ENCODE measurements at regions not wholly inside any gene's neighbourhood (a gene's known extent, or its start where the extent isn't known, plus 50 kb on each side); places are given as distances from the start of the nearest gene placed in this dataset.

DNA sequence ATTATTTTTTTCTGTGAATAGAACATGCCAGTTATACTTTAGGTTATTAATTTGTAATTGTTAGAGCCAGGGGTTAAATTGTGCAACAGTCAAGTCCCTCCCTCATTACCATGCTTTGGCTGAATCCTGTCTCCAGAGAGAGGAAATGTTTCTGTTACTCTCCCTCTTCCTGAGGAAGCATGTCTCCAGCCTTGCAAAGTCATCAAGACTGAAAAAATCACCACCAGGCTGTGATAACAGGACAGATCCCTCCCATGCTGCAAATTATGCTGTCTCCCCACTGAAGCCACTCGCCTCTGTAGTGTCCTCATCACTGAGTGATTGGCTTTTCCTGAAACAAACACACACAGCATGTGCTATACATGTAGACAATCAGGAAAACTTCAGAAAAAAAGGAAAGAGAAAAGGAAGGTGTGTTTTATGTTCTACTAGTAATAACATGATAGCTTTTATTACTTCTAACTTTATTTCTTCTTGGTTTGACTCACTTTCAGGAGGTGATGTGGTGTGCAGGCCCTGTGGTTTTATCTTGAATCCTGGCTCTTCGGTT lies 290.0 kb upstream of the JAG1 start:
- H3K4me3 ChIP-seq (ENCODE audit: low read depth, low read length): no peak overlapping the region
- no peak for DNase-seq (ENCODE audit: low read depth)
- no peak for TF ChIP-seq CTCF (conservative IDR thresholded peaks at IDR 0.05; ENCODE audit: low read depth, low read length)

DNA sequence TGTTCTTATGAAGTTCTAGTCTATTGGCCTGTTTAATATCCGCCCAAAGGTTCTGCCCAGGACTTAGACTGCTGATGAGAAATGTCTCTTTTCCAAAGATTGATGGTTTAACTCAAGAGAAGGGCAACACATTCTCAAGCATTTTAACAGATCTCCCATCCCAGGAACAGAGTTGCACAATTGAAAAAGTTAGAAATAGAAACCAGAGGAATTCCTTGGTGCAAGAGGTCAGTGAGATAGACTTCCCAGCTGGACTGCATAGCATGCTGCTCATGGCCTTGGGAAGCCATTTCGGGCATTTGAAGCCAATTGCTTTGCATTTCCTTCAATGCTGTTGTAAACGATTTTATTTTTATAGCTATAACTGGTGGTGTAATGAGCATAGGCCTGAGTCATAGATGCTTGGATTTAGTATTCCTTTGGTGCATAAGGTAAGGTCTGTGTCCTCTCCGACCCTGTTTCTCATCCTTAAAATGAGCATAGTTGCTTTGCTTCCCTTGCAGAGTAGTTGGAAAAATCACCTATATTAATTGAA lies 292.2 kb upstream of the JAG1 start:
- H3K4me3 ChIP-seq (ENCODE audit: low read depth, low read length): no peak overlapping the region
- no peak for DNase-seq (ENCODE audit: low read depth)
- TF ChIP-seq CTCF (conservative IDR thresholded peaks at IDR 0.05; ENCODE audit: low read depth, low read length): no peak

- DNase-seq (ENCODE audit: low read depth): no peak
- H3K4me3 ChIP-seq (ENCODE audit: low read depth, low read length): no peak overlapping the region
- TF ChIP-seq CTCF (conservative IDR thresholded peaks at IDR 0.05; ENCODE audit: low read depth, low read length): no peak
These were observed 296.3 kb upstream of the JAG1 start for GRCh38 chr20:10970109-10970508.

- H3K4me3 ChIP-seq (ENCODE audit: low read depth, low read length): no peak overlapping the region
- no peak for DNase-seq (ENCODE audit: low read depth)
- TF ChIP-seq CTCF (conservative IDR thresholded peaks at IDR 0.05; ENCODE audit: low read depth, low read length): no peak
These were observed 297.3 kb upstream of the JAG1 start for GRCh38 chr20:10971096-10971495.

DNA sequence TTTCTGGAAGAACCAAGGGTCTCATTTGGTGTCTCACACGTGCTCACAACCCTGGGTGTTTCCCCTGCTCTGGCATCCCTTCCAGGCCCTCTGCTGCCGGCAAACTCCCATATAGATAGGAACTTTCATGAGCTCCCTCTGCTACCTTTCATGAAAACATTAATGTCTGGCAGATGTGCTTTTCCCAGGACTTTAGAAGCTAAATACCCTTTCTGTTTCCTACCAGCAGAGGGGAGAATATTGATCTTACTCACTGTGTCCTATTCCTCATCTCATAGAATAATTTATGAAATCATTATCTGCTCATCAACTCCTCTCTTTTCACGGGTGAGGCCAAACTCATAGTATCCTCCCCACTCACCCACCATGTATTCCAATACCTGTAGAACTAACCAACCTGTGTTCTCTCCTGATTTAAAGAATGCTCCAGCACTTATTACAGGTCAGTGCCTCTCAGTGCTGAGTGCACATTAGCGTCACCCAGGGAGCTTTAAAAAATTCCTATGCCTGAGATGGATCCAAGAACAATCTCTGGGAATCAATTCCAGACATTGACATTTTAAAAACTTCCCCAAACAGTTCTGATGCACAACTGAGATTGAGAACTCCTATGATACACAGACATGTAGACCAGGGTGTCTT lies 298.5 kb upstream of the JAG1 start:
- TF ChIP-seq CTCF (conservative IDR thresholded peaks at IDR 0.05; ENCODE audit: low read depth, low read length): no peak
- no peak for DNase-seq (ENCODE audit: low read depth)
- H3K4me3 ChIP-seq (ENCODE audit: low read depth, low read length): no peak overlapping the region

DNA sequence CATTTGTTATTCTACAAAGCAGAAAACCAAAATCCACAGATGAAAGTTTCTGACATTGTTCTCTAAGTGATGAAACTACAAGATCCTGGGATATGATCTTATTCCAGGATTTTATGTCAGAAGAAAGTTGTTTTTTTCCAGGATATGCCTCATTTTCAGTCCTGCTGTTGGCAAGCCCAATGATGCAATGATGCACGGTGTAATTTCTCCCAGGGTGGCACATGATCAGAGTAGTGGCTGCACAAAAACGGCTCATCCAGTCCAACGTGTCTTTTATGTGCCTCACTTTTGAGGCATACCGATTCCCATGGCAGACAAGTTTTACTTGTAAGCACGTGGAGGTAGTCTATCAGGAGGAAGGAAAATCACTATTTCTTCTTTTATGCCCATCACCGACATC lies 302.3 kb upstream of the JAG1 start:
- DNase-seq (ENCODE audit: low read depth): no peak
- TF ChIP-seq CTCF (conservative IDR thresholded peaks at IDR 0.05; ENCODE audit: low read depth, low read length): no peak

More for the DNA sequence above, 302.3 kb upstream of the JAG1 start:
- no peak overlapping the region for H3K4me3 ChIP-seq (ENCODE audit: low read depth, low read length)
